ENCODE measurements at regions not wholly inside any gene's neighbourhood (a gene's known extent, or its start where the extent isn't known, plus 50 kb on each side); places are given as distances from the start of the nearest gene placed in this dataset.

- TF ChIP-seq FOS (IDR thresholded peaks at IDR 0.05; ENCODE audit: low read depth, low read length) (no peak), RCOR1 (IDR thresholded peaks at IDR 0.05; ENCODE audit: insufficient replicate concordance, low read length) (no peak), CHD1 (IDR thresholded peaks at IDR 0.05; ENCODE audit: low read depth, low read length) (no peak), USF2 (IDR thresholded peaks at IDR 0.05; ENCODE audit: low read depth, low read length) (no peak), CTCF (conservative IDR thresholded peaks at IDR 0.05; ENCODE audit: low read depth, low read length) (no peak), ELK1 (IDR thresholded peaks at IDR 0.05; ENCODE audit: borderline replicate concordance, low read depth, low read length) (no peak)
Measured at GRCh38 chr6:78093906-78094305, 441.1 kb downstream of the MEI4 start.

Measured in IMR-90 (cell line).